ENCODE measurements at regions not wholly inside any gene's neighbourhood (a gene's known extent, or its start where the extent isn't known, plus 50 kb on each side); places are given as distances from the start of the nearest gene placed in this dataset.

GRCh38 chr14:101223561-101224162, 320.1 kb upstream of the RTL1 start:
- Mint-ChIP-seq H3K4me3 (no peak overlapping the region), H3K4me1 (no peaks in the 10 kb centered on the region), H3K9me3 (no peaks in the 10 kb centered on the region), H3K27ac (no peak overlapping the region), H3K27me3 (ENCODE audit: low read depth in 2 of 2) (no peaks in the 10 kb centered on the region), H3K36me3 (no peaks in the 10 kb centered on the region)
- ATAC-seq = no peak
- no peak for TF ChIP-seq CTCF (IDR thresholded peaks at IDR 0.05)
- Histone ChIP-seq H3K4me3 (ENCODE audit: low read length) (no peak overlapping the region), H3K27ac (ENCODE audit: low read length) (no peak overlapping the region), H3K36me3 (ENCODE audit: control insufficient read depth, insufficient read depth, low read length) (no peaks in the 10 kb centered on the region), H3K9me3 (ENCODE audit: control insufficient read depth, insufficient read depth, low read length) (no peaks in the 10 kb centered on the region), H3K4me1 (ENCODE audit: control insufficient read depth, insufficient read depth, low read length) (no peaks in the 10 kb centered on the region), H3K27me3 (ENCODE audit: control insufficient read depth, insufficient read depth, low read length) (no peaks in the 10 kb centered on the region)
- no peak for DNase-seq
- WGBS (ENCODE audit: insufficient coverage) = 83% methylated on average over 10 of the region's 10 CpGs
- intact Hi-C loops (cut with micrococcal nuclease) = no loop called here

GRCh38 chr14:101224356-101225156, 321.0 kb upstream of the RTL1 start:
- Mint-ChIP-seq H3K4me1 (no peaks in the 10 kb centered on the region), H3K36me3 (no peaks in the 10 kb centered on the region), H3K4me3 (no peak overlapping the region), H3K9me3 (no peaks in the 10 kb centered on the region), H3K27me3 (ENCODE audit: low read depth in 2 of 2) (no peaks in the 10 kb centered on the region), H3K27ac (no peak overlapping the region)
- H3K27ac ChIP-seq (ENCODE audit: low read length) = no peak overlapping the region
- DNase-seq = no peak
- no peaks in the 10 kb centered on the region for H3K36me3 ChIP-seq (ENCODE audit: control insufficient read depth, insufficient read depth, low read length)
- H3K27me3 ChIP-seq (ENCODE audit: control insufficient read depth, insufficient read depth, low read length) = no peaks in the 10 kb centered on the region
- no peaks in the 10 kb centered on the region for H3K4me1 ChIP-seq (ENCODE audit: control insufficient read depth, insufficient read depth, low read length)
- intact Hi-C loops (cut with micrococcal nuclease) = no loop called here
- no peak for ATAC-seq
- H3K4me3 ChIP-seq (ENCODE audit: low read length) = no peak overlapping the region
- H3K9me3 ChIP-seq (ENCODE audit: control insufficient read depth, insufficient read depth, low read length) = no peaks in the 10 kb centered on the region
- WGBS (ENCODE audit: insufficient coverage) = 85% methylated on average over 22 of the region's 22 CpGs
- no peak for TF ChIP-seq CTCF (IDR thresholded peaks at IDR 0.05)

- Mint-ChIP-seq H3K36me3 (no peaks in the 10 kb centered on the region), H3K9me3 (no peaks in the 10 kb centered on the region), H3K27ac (no peak overlapping the region), H3K27me3 (ENCODE audit: low read depth in 2 of 2) (no peaks in the 10 kb centered on the region), H3K4me3 (no peak overlapping the region), H3K4me1 (no peaks in the 10 kb centered on the region)
- no peak for TF ChIP-seq CTCF (IDR thresholded peaks at IDR 0.05)
- Histone ChIP-seq H3K9me3 (ENCODE audit: control insufficient read depth, insufficient read depth, low read length) (no peaks in the 10 kb centered on the region), H3K27me3 (ENCODE audit: control insufficient read depth, insufficient read depth, low read length) (no peaks in the 10 kb centered on the region), H3K4me1 (ENCODE audit: control insufficient read depth, insufficient read depth, low read length) (no peaks in the 10 kb centered on the region), H3K27ac (ENCODE audit: low read length) (no peak overlapping the region), H3K4me3 (ENCODE audit: low read length) (no peak overlapping the region), H3K36me3 (ENCODE audit: control insufficient read depth, insufficient read depth, low read length) (no peaks in the 10 kb centered on the region)
- intact Hi-C loops (cut with micrococcal nuclease) = no loop called here
- WGBS (ENCODE audit: insufficient coverage) = 39% methylated on average over 28 of the region's 28 CpGs
- DNase-seq (no peak), ATAC-seq (no peak)
Observed at GRCh38 chr14:101225157-101226152, 321.9 kb upstream of the RTL1 start.
